GM19023 (cell line): ENCODE measurements at regions not wholly inside any gene's neighbourhood (a gene's known extent, or its start where the extent isn't known, plus 50 kb on each side); places are given as distances from the start of the nearest gene placed in this dataset.
"Not testable (repeated sequence)": the region's sequence is repeated elsewhere in the genome, so short reads cannot be mapped to it uniquely, and the experiment has no call there.

ENCODE experiments used
- ATAC-seq: cut with Tn5 transposase; IDR thresholded peaks from one replicate; pipeline ENCODE4 v1.9.1; 2021; ENCODE audit warnings: mild to moderate bottlenecking, moderate library complexity; ENCODE audit not compliant: unreplicated experiment

DNA sequence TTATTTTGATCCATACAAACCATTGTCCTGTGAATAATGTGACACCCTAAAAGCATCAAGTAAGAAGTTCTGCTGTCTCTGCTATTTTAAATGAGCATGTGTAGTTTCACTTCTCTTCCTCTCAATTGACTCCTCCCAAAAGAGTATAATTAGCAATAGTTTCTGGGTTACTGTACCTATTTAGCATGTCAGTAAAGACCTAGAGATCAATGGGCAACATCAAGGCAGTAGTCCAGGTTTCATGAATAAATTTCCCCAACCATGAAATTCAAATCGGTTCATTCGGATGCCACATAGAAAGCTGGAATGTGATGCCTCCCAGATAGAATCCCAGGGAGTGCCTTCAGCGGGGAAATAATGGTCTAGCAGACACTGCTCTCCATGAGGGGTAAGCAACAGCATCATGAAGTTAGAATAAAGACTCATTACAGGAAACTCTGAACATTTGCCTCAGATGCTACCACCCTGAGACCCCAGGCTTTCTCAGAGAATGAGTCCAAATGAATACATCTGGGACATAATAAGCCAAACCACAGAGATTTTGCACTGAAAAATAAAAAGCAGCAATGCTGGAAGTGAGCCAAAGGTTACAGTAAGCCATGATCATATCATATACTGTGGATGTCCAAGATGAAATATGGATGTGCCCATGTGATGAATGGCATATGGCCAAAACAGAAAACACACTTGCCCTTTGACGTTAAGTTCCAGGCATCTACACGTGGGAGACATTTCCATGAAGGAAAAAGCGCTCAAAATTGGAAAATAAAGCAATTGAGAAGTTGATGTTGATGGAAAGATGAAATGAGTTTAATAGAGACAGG lies 1107.0 kb upstream of the SEMA6A start:
- no peak for ATAC-seq

DNA sequence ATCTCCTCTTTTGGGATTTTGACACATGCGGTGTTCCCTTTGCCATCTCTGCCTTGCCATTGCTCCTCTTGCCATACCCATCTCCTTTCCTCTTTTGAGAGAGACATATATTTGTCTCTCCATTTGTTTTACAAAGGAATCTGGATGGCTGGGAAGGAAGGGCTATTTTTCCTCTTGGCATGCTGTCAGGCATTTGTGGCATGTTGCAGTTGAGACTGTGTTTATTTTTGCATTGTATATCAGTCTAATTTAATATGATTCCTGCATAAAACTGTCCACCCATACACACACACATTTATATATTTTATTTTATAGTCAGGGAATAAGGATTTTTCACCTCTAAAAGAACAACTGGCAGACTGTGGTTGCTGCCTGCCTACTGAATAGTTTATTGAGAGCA lies 1105.8 kb upstream of the SEMA6A start:
- ATAC-seq = no peak

DNA sequence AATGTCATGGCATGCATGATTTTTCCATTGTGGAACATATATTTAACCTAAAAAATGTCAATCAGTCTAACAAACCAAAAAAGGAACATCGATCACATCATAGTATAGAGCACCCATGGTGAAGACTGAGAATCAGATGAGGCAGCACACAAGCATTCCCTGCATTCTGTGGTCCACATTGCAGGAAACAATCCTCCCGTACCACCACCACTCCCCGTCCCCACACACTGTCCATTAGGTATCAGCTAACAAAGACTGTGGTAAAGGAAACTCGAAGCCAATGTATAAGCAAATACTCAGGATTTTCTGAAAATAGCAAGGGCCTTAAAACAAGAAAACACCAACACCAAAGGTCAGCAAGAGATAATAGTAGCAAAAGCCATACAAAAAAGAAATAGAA lies 1104.4 kb upstream of the SEMA6A start:
- ATAC-seq = no peak

DNA sequence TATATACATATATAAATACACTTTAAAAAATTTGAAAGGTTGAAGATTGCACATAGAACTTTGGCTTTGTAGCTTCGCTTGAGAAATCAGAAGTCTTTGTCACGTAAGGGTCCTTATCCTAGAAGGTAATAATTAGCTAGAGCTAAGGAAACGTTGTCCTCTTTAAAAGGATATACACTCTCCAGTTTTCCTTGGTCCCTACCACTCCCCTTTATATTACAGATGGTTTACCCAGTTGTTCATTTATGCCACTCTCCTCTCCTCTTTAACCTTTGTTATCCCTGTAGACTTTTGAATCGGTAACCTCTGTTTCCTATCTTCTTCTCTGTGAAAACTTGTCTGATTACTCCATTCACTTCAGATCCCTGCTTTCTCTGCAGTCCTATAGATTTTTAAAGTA lies 1101.0 kb upstream of the SEMA6A start:
- no peak for ATAC-seq

DNA sequence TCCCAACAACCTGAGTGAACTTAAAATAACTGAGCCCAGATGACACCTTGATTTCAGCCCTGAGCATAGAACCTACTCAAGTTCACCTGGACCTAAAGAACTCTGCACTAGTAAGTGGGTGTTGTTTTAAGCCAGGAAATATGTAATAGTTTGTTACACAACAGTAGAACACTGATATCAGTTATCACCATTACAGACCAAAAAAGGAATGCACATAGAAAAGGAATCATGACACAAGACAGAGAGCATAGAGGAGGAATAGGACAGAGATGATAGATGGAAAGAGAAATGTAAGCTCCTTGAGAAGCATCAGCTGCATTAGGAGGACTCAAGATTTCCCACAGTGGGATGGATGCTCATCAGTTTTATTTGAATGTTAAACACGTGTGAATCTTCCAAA lies 1096.9 kb upstream of the SEMA6A start:
- no peak for ATAC-seq

DNA sequence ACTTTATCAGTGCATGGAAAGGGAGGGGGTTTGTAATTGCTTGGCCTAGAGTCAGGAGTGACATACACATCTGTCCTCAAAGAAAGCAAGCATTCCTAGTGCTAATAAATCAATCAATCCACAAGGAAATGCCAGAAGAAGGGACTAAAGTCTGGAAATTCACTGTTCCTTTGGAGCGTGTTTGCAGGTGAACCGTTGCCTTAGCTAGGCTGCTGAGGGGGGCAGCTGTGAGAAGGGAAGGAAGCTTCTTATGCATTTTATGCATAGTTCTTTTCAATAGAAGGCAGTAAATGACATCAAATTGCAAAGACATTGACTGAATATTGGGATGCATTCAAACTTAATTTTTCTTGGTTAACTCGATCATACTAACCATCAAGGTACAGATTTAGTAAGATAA lies 1092.5 kb upstream of the SEMA6A start:
- ATAC-seq = no peak

DNA sequence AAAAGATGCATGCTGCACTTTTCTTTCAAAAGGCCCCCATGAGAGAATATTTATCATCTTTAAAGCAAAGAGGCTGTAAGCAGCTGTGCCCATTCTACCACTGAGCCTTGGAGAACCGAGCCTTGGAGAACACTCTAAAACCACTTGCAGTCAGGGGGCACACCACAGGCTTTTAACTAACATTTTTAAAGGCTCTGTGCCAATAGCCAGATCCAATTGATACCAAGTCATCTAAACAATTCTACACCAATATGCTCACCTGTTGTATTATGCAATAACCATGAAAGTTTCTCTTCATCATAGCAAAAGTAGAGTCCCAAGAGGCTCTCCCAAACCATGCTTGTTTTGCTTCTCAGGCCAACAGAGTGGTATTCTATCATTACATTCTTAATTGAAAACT lies 1090.5 kb upstream of the SEMA6A start:
- ATAC-seq = no peak

DNA sequence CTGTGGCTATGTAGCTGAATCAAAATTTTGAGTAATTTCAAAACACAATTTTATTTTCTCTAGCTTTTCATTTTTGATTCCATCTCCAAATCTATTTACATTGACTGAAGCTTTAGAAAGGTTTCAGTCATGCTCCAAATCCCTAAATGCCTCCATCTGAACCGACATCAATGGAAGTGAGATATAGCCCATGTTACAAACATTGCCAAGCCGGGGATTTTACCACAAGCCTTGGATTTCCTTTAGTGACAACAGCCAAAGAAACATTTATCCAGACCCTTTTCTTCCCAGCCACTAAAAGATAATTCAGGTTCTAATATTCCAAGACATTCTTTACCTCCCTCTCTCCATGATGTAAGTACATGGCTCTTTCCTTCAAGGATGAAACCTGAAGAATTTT lies 1087.7 kb upstream of the SEMA6A start:
- no peak for ATAC-seq

DNA sequence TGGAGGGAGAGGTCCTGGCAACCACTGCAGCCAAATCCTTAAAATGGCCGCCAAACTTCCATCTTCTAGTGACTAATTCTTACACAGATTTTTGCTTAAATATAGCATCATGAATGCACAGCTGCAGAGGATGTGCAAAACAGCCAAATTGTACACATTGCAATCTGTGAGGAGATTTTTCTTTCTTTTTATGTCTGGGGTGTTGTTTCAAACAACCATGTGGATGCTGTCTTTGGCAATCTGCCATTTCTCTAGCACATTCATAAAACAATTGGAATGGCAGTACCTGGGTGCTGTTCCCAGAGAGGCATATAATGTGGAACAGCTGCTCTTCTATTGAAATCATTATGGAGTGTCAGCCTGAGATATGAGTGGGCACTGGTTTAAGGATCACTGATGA lies 1082.9 kb upstream of the SEMA6A start:
- no peak for ATAC-seq

DNA sequence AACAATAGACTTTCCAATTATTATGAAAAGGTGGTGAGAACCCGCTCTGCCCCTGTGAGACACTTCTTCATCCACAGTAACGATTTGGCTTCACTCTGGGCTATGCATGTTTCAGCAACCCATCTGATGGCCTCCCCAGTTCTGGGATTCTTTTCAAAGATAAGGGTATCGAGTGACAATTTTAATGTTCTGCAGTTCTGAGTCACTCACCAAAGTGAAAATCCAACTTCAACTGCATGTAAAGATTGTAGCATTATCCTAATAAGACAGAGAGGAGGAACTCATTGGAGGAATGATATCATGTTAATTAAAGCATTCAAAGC lies 1078.3 kb upstream of the SEMA6A start:
- no peak for ATAC-seq

DNA sequence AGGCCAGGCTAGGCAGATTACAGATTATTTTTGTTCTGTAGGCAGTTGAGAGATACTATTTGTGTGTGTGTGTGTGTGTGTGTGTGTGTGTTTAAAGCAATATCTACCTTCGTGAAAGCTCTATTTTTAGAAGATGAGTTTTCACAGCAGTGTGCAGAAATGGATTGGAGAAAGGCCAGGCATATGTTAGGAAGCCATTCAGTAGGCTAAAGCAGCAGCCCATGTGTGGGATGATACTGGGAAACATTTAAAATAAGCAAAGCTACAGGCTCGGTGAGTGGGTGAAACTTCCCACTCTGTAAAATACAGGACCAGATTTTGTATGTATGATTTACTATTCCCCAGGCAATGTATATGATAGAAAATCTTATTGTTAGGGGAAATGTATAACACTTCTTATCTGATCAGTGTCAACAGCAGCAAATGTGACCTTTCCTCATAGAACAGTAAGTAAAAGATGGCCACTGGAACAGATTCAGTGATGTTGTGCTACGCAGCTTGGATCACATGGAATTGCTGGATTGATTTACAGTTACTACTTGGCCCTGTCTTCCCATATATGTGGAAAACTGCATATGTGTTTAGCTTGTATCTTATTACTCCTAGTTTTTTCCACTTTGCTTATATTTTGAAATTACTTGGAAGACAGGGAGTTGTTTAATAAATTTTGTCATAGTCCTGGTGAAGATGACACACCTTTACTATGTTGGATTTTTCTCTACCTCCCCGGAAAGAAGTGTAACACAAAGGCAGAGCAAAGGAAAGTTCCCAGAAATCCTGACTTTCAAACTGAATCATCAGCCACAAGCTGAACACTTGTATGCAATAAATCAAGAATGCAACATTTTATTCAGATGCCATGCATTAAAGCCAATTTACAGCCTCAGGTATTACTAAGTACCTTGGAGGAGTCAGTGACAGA lies 1077.7 kb upstream of the SEMA6A start:
- no peak for ATAC-seq

DNA sequence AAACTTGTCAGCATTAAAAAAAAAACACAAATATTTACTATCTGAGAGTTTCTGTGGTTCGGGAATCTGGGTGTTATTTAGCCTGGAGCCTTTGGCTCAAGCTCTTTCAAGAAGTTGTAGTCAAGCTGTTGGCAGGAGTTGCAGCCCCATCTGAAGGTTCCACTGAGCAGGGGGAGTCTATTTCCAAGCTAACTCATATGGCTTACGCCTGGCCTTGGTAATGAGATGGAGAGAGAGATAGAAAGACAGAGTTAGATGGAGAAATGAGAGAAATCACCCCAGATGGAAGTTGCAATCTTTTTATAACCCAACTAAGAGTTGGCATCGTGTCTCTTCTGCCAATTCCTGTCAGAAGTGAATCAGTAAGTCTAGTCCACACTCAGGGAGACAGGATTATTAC lies 1075.2 kb upstream of the SEMA6A start:
- no peak for ATAC-seq

DNA sequence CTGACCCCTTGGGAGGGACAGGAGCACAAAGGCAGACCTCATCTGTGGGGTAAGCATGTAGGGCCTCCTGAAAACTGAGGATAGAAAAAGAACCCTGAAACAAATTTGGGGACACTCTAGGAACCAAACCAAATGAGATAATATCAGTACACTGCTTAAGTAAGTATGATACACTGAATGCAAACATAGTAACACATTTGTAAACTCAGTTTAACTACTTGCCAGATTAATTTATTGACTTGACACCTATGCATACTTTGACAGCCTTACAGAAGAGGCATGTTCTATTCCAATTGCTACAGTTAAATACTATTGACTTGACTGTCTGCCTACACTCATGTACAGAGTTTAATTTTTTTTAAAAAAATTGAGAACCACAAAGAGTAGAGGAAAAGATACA lies 1070.8 kb upstream of the SEMA6A start:
- no peak for ATAC-seq

DNA sequence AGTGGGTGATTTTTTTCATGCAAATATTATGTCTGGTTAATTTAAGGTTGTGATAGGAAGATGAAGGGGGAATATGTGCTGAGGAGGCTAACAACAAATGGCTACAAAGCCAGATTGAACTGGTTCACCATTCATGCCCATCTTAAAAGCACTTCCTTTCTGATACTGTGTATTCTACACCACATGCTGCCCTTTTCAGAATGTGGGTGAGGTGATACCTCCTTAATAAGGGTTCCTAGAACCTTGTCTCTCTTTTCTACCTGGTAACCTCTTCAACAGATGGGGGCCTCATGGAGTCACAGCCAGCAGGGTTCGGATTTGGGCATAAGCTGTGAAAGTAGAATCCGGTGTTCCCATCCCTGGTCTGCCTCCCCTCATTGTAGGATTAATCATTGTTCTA lies 1064.0 kb upstream of the SEMA6A start:
- ATAC-seq = no peak

DNA sequence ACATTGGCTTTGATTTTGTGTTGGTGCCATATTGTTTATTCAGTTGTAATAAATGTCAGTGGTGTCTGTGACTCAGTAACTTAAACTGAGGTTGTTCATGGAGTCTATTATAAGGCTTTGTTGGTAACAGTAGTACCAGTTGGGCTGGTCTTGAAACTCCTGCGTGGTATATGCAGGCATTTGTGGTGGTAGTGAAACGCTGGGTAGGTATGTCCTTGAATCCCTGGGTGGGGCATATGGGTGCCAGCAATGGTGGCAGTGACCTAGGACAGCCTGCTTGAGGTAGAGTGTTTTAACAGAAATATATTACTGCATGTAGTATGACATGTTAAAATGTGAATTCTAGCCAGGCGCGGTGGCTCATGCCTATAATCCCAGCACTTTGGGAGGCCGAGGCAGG lies 1058.5 kb upstream of the SEMA6A start:
- no peak for ATAC-seq

DNA sequence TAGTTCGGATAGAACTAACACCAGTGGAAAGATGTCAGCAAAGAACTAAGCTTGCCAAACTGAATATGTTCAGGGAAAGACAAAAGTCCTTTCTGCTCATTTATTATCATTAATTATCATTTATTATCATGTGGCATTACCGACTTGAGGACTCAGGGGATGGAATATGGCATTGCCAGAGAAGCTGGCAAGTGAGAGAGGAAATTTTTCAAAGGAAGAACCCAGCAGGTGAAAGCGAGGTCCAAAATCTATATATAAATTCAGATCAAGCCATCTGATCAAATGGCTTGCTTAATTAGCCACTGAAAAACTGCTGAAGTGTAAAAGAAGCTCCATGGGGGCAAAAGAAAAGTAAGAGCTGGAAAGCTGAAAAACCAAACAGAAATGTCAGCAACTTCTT lies 1049.6 kb upstream of the SEMA6A start:
- no peak for ATAC-seq

DNA sequence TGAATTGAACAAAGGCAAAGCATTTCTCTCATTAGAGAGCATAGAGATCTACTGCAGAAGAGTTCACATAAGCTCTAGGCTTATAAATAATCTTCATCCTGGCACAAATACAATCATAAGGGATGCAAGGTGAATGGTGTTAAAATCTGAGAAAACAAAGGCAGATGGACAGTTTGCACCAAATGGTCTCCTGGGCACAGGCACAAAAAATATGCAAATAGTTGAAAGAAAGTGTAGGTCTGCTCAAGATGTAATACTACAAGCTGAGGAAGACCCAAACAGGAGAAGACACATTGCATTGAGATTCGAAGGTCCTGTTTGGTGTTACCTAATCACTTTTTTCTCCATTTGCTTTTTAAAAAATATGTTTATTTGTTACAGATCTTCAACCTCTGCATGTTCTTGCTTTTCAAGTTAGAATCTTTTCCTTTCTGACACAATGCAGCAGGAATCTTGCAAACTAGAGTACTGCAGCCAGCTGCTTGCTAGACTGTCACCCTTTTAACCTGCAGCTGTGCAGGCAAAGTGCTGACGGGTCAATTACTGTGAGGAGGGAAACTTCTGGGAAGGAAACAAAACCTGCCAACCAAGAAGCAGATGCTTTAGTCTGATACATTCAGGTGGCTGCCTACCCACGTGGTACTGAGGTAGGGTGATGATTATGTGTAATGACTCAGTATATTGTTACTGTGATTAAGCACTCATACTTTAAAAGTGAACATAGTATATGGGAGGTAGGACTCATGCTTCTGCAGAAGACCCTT lies 1048.6 kb upstream of the SEMA6A start:
- ATAC-seq = no peak

DNA sequence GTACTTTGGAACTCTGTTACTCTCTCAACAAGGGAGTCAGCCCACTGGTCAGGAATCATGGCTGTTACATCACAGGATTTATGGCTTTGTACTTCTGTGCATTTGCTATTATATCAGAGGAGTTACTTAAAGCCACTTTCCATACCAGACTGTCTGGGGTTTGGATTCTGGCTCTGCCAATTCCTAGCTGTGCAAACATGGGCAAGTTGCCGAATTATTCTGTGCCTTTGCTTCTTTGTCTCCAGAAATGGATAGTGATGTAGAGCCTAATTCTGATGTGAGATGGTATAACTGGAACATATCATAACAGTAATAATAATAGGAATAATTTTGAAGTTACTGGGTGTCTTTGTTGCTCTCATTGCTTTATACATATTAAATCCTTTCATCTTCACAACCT lies 1047.3 kb upstream of the SEMA6A start:
- ATAC-seq = no peak

DNA sequence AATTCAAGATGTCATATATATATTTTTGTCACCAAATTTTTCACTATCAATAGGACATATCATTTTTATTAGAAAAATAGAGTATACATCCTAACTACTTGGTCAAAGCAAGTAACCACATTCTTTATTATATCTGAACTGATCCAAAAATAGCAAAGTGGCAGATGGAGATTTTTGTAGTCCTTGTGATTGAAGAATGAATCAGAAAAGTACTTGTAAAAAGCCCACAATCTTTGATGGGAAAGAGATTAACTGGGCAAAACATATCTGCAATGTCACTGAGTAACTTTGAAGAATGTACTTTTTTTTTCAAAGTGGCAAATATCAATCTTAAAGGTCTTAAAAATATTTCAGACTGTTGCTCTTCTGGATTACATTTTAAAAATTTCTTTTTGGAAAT lies 1040.6 kb upstream of the SEMA6A start:
- ATAC-seq = no peak

DNA sequence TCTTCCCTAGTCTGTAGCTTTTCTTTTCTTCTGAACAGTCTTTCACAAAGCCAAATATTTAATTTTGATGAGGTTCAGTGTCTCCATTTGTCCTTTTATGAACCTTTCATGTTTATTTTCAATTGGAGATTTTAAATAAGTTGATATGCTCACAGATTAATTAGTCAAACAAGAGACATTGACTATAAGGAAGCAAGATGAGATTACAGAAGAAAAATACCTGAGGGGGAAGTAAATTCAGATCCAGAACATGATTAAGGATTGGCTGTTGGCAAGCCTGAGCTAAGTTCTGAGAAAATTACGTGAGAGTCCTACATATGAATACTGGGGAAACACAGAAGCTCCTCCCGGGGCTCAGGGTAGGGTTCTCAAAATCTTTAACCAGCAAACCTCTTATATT lies 1039.8 kb upstream of the SEMA6A start:
- no peak for ATAC-seq

DNA sequence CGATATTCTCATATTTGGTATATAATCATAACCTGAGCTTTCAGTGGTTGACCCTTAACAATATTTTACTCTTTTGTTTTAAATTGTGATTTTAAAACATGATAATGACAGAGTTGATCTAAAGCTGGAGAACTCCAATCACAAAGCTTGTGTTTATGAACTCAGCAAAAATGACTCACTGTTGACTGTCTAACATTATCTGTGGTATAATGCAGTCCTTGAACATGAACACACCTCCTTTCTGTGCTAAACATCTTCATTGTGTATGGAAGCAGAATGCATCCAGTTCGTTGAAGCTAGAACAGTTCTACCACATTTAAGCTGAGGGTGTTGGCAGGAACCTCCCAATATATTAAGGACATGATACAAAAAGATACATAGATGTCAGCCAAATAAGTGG lies 1030.2 kb upstream of the SEMA6A start:
- ATAC-seq = no peak

DNA sequence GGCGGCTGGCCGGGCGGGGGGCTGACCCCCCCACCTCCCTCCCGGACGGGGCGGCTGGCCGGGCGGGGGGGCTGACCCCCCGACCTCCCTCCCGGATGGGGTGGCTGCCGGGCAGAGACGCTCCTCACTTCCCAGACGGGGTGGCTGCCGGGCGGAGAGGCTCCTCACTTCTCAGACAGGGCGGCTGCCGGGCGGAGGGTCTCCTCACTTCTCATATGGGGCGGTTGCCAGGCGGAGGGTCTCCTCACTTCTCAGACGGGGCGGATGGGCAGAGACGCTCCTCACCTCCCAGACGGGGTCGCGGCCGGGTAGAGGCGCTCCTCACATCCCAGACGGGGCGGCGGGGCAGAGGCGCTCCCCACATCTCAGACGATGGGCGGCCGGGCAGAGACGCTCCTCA lies 1025.2 kb upstream of the SEMA6A start:
- not testable (repeated sequence) for ATAC-seq
